ENCODE measurements at regions not wholly inside any gene's neighbourhood (a gene's known extent, or its start where the extent isn't known, plus 50 kb on each side); places are given as distances from the start of the nearest gene placed in this dataset.

- TF ChIP-seq, protein P1, sequence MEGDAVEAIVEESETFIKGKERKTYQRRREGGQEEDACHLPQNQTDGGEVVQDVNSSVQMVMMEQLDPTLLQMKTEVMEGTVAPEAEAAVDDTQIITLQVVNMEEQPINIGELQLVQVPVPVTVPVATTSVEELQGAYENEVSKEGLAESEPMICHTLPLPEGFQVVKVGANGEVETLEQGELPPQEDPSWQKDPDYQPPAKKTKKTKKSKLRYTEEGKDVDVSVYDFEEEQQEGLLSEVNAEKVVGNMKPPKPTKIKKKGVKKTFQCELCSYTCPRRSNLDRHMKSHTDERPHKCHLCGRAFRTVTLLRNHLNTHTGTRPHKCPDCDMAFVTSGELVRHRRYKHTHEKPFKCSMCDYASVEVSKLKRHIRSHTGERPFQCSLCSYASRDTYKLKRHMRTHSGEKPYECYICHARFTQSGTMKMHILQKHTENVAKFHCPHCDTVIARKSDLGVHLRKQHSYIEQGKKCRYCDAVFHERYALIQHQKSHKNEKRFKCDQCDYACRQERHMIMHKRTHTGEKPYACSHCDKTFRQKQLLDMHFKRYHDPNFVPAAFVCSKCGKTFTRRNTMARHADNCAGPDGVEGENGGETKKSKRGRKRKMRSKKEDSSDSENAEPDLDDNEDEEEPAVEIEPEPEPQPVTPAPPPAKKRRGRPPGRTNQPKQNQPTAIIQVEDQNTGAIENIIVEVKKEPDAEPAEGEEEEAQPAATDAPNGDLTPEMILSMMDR (IDR thresholded peaks at IDR 0.05) = no peak
- TF ChIP-seq ZFX (IDR thresholded peaks at IDR 0.05; ENCODE audit: borderline replicate concordance) = no peak
Observed at GRCh38 chr4:43564591-43564990, 672.1 kb downstream of the GRXCR1 start.

Data from 22Rv1 (cell line).